ENCODE measurements at regions not wholly inside any gene's neighbourhood (a gene's known extent, or its start where the extent isn't known, plus 50 kb on each side); places are given as distances from the start of the nearest gene placed in this dataset.

- TF ChIP-seq CTCF (conservative IDR thresholded peaks at IDR 0.05; ENCODE audit: low read length): no peak
- TF ChIP-seq EZH2phosphoT487 (IDR thresholded peaks at IDR 0.05; ENCODE audit: borderline replicate concordance): no peak
Measured at GRCh38 chr5:133829786-133830185, 138.6 kb downstream of the C5orf15 start.
